ENCODE measurements at regions not wholly inside any gene's neighbourhood (a gene's known extent, or its start where the extent isn't known, plus 50 kb on each side); places are given as distances from the start of the nearest gene placed in this dataset.
"Not testable (repeated sequence)": the region's sequence is repeated elsewhere in the genome, so short reads cannot be mapped to it uniquely, and the experiment has no call there.

GRCh38 chr16:26909623-26910022 is 157.1 kb upstream of the C16orf82 start:
- DNase-seq, result no peak

GRCh38 chr16:26911436-26911835 is 155.3 kb upstream of the C16orf82 start:
- no peak for DNase-seq

GRCh38 chr16:26913851-26914250 is 152.9 kb upstream of the C16orf82 start:
- no peak for DNase-seq

GRCh38 chr16:26930786-26931581 is 135.7 kb upstream of the C16orf82 start:
- no peak for DNase-seq

GRCh38 chr16:26950636-26951035 is 116.1 kb upstream of the C16orf82 start:
- DNase-seq, result no peak

GRCh38 chr16:26951950-26952349 is 114.8 kb upstream of the C16orf82 start:
- DNase-seq, result no peak

GRCh38 chr16:26952411-26952810 is 114.3 kb upstream of the C16orf82 start:
- no peak for DNase-seq

GRCh38 chr16:26957283-26957859 is 109.4 kb upstream of the C16orf82 start:
- DNase-seq, result no peak

GRCh38 chr16:26959416-26960009 is 107.2 kb upstream of the C16orf82 start:
- no peak for DNase-seq

- no peak for DNase-seq
Measured at GRCh38 chr16:26961459-26961858, 105.3 kb upstream of the C16orf82 start.

- no peak for DNase-seq
Measured at GRCh38 chr16:26963109-26963508, 103.6 kb upstream of the C16orf82 start.

- DNase-seq, result no peak
Measured at GRCh38 chr16:26969589-26970231, 97.0 kb upstream of the C16orf82 start.

- no peak for DNase-seq
Measured at GRCh38 chr16:26970292-26970691, 96.4 kb upstream of the C16orf82 start.

- no peak for DNase-seq
Measured at GRCh38 chr16:26976873-26977272, 89.9 kb upstream of the C16orf82 start.

- DNase-seq, result no peak
Measured at GRCh38 chr16:26981266-26981938, 85.3 kb upstream of the C16orf82 start.

GRCh38 chr16:26982422-26982821 is 84.3 kb upstream of the C16orf82 start:
- no peak for DNase-seq

- no peak for DNase-seq
Measured at GRCh38 chr16:26983426-26983825, 83.3 kb upstream of the C16orf82 start.

- no peak for DNase-seq
Measured at GRCh38 chr16:26985100-26986065, 81.3 kb upstream of the C16orf82 start.

- DNase-seq, result no peak
Measured at GRCh38 chr16:26987597-26988010, 79.1 kb upstream of the C16orf82 start.

- no peak for DNase-seq
Measured at GRCh38 chr16:26988186-26988585, 78.5 kb upstream of the C16orf82 start.

GRCh38 chr16:26990384-26991120 is 76.2 kb upstream of the C16orf82 start:
- DNase-seq, result not testable (repeated sequence)
